ENCODE measurements at regions not wholly inside any gene's neighbourhood (a gene's known extent, or its start where the extent isn't known, plus 50 kb on each side); places are given as distances from the start of the nearest gene placed in this dataset.

- DNase-seq (ENCODE audit: low read depth): no peak
These were observed 62.9 kb upstream of the XCR1 start for GRCh38 chr3:46090161-46090591.

- DNase-seq (ENCODE audit: low read depth): peak; percentile 95
These were observed 62.1 kb upstream of the XCR1 start for GRCh38 chr3:46089237-46090011.

- no peak for DNase-seq (ENCODE audit: low read depth)
These were observed 60.6 kb upstream of the XCR1 start for GRCh38 chr3:46087871-46088270.

GRCh38 chr3:46086986-46087385 is 59.7 kb upstream of the XCR1 start:
- DNase-seq (ENCODE audit: low read depth): no peak

GRCh38 chr3:46086083-46086437 is 58.8 kb upstream of the XCR1 start:
- no peak for DNase-seq (ENCODE audit: low read depth)

- DNase-seq (ENCODE audit: low read depth): no peak
These were observed 58.3 kb upstream of the XCR1 start for GRCh38 chr3:46085421-46086082.

- no peak for DNase-seq (ENCODE audit: low read depth)
These were observed 56.7 kb upstream of the XCR1 start for GRCh38 chr3:46083956-46084355.

- no peak for DNase-seq (ENCODE audit: low read depth)
These were observed 55.6 kb upstream of the XCR1 start for GRCh38 chr3:46082849-46083248.

GRCh38 chr3:46082021-46082420 is 54.7 kb upstream of the XCR1 start:
- DNase-seq (ENCODE audit: low read depth): no peak

- no peak for DNase-seq (ENCODE audit: low read depth)
These were observed 53.7 kb upstream of the XCR1 start for GRCh38 chr3:46080969-46081345.

GRCh38 chr3:46080124-46080968 is 53.1 kb upstream of the XCR1 start:
- no peak for DNase-seq (ENCODE audit: low read depth)

GRCh38 chr3:46078712-46079400 is 51.6 kb upstream of the XCR1 start:
- DNase-seq (ENCODE audit: low read depth): peak; percentile 94

Measured in HS-5 (cell line).